NCI-H2171 treated with DMSO at 0.1 percent for 48 hours (cell line): ENCODE measurements at regions not wholly inside any gene's neighbourhood (a gene's known extent, or its start where the extent isn't known, plus 50 kb on each side); places are given as distances from the start of the nearest gene placed in this dataset.

ENCODE experiments used
- DNase-seq: peaks from one replicate; lab custom pipeline; 2025; lab: John Stamatoyannopoulos, UW

DNA sequence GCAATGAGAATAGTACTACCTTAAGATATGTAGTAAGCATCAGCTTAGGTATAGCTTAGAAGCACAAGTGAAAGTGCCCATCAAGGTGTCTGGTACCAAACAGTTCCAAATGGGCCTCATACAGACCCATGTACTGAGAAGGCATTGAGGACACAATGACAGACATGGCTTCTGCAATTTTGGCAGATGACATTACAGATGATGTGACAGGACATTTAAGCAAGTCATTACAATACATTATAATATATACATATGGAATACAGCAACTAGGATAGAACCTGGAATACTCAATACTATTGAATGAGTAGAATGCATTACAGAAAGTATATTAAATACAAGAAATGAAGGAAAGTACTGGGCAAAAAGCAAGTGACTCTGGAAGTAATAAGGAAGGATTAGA lies 256.4 kb downstream of the GXYLT1 start:
- no peak for DNase-seq

- no peak for DNase-seq
Observed at GRCh38 chr12:41881891-41882805, 262.5 kb downstream of the GXYLT1 start.

GRCh38 chr12:41869432-41869831 lies 275.2 kb downstream of the GXYLT1 start:
- no peak for DNase-seq

GRCh38 chr12:41866878-41867430 lies 277.7 kb downstream of the GXYLT1 start:
- DNase-seq = no peak

DNA sequence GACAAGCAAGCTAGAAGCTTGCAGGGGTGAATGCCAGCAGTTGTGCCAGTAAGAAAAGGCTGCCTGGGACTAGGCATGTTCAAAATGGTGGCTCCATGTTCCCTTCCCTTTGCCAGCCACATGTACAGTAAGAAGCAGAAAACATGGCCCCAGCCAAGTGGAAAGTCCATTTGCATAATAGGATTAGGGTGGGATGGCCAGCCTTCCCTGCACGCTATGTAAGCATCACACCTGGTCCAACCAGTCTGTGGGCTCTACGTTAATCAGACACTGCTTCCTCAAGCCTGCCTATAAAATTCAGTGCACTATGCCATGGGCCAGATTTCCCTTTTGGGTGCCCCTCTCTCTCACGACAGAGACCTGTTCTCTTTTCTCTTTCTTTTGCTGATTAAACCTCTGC lies 288.4 kb downstream of the GXYLT1 start:
- no peak for DNase-seq

DNA sequence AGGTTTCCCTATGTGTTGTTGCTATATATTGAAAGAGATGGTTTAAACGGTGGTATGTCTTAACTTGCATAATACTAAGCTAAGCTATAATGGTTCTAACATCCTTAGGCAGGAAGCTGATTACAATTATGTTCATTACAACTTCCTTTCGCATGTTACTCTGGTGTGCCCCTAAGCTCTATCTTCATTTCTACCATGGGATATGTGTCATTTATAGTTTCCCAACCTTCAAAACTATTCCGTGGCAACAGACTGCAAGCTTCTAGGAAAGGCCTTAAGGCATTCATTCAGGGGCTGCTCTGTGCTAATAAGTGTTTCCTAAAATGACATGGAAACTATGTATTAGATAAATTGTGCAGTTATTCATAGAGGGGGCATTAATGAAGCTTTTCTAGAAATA lies 294.6 kb downstream of the GXYLT1 start:
- no peak for DNase-seq

DNA sequence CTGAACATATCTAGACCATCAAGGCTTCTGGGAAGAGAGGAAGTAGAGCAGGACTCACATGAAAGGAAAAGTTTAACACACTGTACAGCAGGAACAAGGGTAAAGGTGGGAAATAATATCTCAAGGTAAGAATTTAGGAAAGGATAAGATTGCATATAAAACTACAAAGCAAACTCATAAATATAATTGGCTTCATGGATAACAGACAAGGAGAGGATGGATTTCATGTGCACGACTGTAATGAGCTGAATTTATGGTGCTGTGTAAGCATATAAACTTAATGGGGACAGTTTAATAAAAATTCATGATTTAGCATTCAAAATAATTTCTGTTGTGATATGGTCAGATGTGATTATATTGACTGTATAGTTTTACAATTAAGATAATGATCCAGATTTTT lies 298.0 kb downstream of the GXYLT1 start:
- no peak for DNase-seq

DNA sequence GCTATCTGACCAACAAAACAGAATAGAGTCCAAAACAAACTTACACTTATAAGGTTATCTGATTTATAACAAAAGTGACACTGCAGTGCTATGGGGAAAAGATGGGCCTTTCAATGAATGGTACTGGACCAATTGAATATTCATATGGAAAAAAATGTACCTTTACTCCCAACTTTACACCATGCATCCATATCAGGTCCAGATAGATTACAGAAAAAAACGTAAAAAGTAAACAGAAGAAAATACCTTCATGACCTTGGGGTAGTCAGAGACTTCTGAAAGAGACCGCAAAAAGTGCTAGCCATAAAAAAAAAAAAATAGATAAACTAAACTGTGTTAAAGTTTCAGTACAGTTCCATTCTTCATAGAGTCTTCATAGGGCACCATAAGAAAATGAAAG lies 308.3 kb downstream of the GXYLT1 start:
- no peak for DNase-seq

DNA sequence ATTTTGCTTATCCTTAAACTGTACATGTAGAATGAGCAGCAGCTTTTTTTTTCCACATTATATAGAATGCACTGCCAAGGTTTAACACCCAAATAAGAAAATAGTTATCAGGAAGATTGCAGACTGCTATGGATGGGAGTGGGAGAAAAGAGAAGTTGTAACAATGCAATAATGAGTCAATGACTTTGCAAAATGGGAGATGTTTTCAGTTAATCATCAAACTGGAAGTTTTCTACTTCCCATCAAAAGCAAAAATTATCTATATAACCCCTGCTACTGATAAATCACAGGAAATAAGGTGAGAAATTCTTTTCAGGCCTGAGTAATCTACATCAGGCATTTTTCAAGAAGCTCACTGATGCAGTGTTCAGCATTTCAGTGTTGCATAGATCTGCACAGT lies 309.1 kb downstream of the GXYLT1 start:
- DNase-seq = no peak

- DNase-seq = no peak
Observed at GRCh38 chr12:41819948-41820347, 324.7 kb downstream of the GXYLT1 start.

DNA sequence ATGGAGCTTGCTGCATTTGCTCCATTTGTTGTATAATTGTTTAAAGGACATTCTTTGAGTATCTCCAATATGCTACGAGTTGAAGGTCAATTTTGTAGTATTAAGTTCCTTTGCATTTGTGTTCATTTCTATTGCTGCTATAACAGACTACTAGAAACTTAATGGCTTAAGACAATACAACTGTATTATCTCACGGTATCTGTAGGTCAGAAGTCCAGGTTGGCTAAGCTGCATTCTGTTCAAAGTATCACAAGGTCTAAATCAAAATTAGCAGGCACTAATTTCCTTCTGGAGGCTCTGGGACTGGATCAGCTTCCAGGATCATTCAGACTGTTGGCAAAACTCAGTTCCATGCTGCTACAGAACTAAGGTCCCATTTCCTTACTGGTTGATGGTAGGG lies 340.6 kb downstream of the GXYLT1 start:
- no peak for DNase-seq

GRCh38 chr12:41802803-41803202 lies 341.9 kb downstream of the GXYLT1 start:
- no peak for DNase-seq

GRCh38 chr12:41801261-41801660 lies 343.4 kb downstream of the GXYLT1 start:
- no peak for DNase-seq

DNA sequence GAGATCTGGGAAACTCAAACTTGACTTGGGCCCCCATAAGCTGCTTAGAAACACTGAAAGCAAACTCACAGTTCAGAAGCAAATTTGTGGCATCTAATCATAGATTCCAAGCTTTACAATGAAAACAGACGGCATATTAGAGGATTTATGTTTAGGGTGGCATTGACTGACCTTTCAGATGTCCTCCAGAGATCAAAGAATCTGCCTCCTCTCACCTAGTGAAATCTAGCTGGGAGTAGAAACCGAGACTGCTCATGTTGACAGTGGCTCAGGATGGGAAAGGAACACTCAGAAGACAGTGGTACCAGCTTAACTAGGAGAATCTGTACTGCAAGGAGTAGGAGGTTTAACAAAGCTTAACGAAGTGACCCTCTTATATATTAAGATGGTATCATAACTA lies 345.0 kb downstream of the GXYLT1 start:
- no peak for DNase-seq

DNA sequence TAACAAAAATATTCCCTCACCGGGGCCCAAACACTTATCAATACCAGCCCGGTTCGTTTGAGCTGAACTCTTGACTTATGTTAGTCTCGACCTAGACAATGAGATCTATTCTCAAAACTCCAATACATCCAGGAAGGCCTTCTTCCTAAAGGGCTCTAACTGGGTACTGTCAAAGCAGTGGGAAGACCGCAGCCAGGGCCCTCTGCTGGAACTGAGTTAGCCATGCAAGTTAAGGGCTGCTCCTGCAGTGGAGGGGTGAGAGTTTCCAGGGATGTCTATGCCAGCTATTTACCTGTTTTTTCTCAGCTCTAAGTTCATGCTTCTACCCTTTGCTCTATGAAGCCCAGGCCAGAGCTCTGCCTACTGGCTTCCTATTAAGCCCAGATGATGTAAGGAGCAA lies 348.8 kb downstream of the GXYLT1 start:
- no peak for DNase-seq

DNA sequence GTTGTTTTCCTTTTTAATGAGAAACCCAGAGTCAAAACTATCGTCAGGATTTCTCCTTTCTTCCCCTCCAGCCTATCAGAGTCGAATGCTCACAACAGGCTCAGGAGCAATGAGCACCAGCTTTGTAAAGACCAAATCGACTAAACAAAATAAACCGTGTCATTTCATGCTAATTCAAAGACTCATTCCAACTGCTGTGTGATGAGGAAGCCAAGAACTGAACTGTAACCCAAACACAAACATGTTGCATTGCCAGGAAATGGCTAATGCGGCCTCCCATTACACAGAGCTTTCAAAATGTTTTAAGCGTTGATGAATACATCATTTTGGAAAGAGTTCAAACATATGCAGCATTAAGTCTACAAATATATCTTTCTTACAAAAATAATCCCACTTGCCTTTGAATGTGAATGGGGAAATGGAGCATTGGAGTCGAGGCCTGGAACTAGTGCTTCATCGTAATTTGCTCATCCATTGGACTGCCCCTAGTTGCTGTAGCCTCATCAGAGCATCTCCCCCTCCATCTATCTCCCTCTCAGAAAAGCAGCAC lies 349.5 kb downstream of the GXYLT1 start:
- no peak for DNase-seq

DNA sequence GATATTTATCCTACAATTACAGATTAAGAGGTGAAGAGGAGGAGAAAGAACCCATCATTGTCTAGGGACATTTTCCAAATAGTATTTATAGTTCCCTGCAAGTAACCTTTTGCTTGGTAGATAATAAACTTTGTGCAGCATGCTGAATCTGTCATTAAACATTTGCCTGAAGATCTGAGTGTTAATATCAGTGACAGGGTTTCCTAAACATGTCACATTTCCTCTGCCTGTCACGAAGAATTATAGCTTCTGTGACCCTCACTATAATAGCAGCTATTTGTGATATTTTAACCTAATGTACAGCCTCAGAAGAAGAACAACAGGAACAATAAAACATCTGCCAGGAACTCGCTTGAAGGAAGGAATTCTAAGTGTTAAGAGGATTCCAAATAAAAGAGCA lies 350.3 kb downstream of the GXYLT1 start:
- no peak for DNase-seq

- no peak for DNase-seq
Observed at GRCh38 chr12:41784957-41785356, 359.7 kb downstream of the GXYLT1 start.

DNA sequence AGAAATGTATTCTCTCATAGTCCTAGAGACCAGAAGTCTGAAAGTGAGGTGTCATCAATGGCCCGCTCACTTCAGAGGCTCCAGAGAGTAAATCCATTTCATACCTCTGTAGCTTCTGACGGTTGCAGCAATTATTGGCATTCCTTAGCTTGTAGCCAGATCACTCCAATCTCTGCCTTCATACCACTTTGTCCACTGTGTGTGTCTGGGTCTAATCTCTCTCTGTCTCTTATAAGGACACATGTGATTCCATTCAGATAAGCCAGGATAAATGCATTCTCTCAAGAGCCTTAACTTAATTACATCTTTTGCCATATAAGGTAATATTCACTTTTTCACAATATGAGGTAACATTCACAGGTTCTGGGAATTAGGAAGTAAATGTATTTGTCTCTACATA lies 365.7 kb downstream of the GXYLT1 start:
- DNase-seq = no peak

- no peak for DNase-seq
Observed at GRCh38 chr12:41777064-41777790, 367.4 kb downstream of the GXYLT1 start.

GRCh38 chr12:41772478-41772877 lies 372.2 kb downstream of the GXYLT1 start:
- DNase-seq = no peak

DNA sequence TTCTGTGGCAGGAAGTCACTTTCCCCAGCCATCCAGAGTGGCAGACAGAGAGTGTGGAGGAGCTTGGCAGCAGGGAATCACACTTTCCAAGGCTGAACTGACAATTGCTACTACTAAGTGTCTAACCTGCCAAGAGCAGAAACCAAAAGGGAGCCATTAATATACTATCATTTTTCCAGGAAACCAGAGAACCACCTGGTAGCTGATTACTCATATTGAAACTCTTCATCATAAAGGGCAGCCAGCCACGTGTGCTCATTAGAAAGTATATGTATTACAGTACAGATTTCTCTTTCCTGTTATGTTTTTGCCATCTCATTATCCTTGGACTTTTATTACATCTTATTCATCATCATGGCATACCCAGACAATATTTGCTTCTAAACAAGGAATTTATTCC lies 374.9 kb downstream of the GXYLT1 start:
- DNase-seq = peak; percentile 66

- DNase-seq = peak; percentile 56
Observed at GRCh38 chr12:41768456-41768855, 376.2 kb downstream of the GXYLT1 start.
